ENCODE measurements at regions not wholly inside any gene's neighbourhood (a gene's known extent, or its start where the extent isn't known, plus 50 kb on each side); places are given as distances from the start of the nearest gene placed in this dataset.
A peak's percentile ranks its signal among the peaks of the same experiment; 100 is the strongest.

- DNase-seq (ENCODE audit: low read depth) = no peak
- no peak for TF ChIP-seq CTCF (IDR thresholded peaks at IDR 0.05; ENCODE audit: insufficient read depth, low read depth, low read length)
- H3K4me3 ChIP-seq (ENCODE audit: low read depth, low read length) = no peak overlapping the region
Observed at GRCh38 chr2:128578406-128579390, 260.0 kb upstream of the HS6ST1 start.

- no peak for DNase-seq (ENCODE audit: low read depth)
- no peak overlapping the region for H3K4me3 ChIP-seq (ENCODE audit: low read depth, low read length)
- TF ChIP-seq CTCF (IDR thresholded peaks at IDR 0.05; ENCODE audit: insufficient read depth, low read depth, low read length) = no peak
Observed at GRCh38 chr2:128579825-128580224, 261.2 kb upstream of the HS6ST1 start.

- H3K4me3 ChIP-seq (ENCODE audit: low read depth, low read length) = no peak overlapping the region
- DNase-seq (ENCODE audit: low read depth) = no peak
- no peak for TF ChIP-seq CTCF (IDR thresholded peaks at IDR 0.05; ENCODE audit: insufficient read depth, low read depth, low read length)
Observed at GRCh38 chr2:128580988-128581848, 262.6 kb upstream of the HS6ST1 start.

- no peak overlapping the region for H3K4me3 ChIP-seq (ENCODE audit: low read depth, low read length)
- no peak for TF ChIP-seq CTCF (IDR thresholded peaks at IDR 0.05; ENCODE audit: insufficient read depth, low read depth, low read length)
- DNase-seq (ENCODE audit: low read depth) = no peak
Observed at GRCh38 chr2:128581849-128582244, 263.2 kb upstream of the HS6ST1 start.

- no peak for TF ChIP-seq CTCF (IDR thresholded peaks at IDR 0.05; ENCODE audit: insufficient read depth, low read depth, low read length)
- DNase-seq (ENCODE audit: low read depth) = peak; percentile 51
- H3K4me3 ChIP-seq (ENCODE audit: low read depth, low read length) = no peak overlapping the region
Observed at GRCh38 chr2:128584296-128584890, 265.7 kb upstream of the HS6ST1 start.

GRCh38 chr2:128585706-128586105 is 267.0 kb upstream of the HS6ST1 start:
- H3K4me3 ChIP-seq (ENCODE audit: low read depth, low read length) = no peak overlapping the region
- no peak for TF ChIP-seq CTCF (IDR thresholded peaks at IDR 0.05; ENCODE audit: insufficient read depth, low read depth, low read length)
- DNase-seq (ENCODE audit: low read depth) = peak; percentile 35

Data from fibroblast of villous mesenchyme (primary cell).